ENCODE measurements at regions not wholly inside any gene's neighbourhood (a gene's known extent, or its start where the extent isn't known, plus 50 kb on each side); places are given as distances from the start of the nearest gene placed in this dataset.

DNA sequence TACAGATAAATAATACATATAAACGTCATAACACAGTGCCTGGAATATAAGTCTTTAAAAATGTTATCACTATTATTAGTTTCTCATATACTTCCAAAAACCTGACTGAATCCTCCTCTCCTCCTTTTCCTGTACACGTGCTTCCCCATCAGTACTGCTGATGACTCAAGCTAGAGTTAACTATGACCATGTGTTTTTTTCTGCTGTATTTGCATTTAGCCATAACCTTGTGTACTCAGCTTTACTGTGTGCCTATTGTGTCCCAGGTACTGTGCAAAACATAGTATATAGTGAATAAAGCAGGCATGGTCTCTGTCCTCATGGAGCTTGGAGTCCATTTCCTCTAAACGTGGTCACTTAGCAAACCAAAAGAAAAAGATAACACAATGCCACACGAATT lies 56.5 kb upstream of the ARHGAP32 start (continued):
- TF ChIP-seq MED8 (CRISPR knock-in tag; IDR thresholded peaks at IDR 0.05; ENCODE audit: insufficient replicate concordance) (no peak), PLRG1 (conservative IDR thresholded peaks at IDR 0.05) (no peak), ZNF230 (CRISPR knock-in tag; IDR thresholded peaks at IDR 0.05) (no peak), ZNF296 (CRISPR knock-in tag; conservative IDR thresholded peaks at IDR 0.05) (no peak), ZNF496 (CRISPR knock-in tag; IDR thresholded peaks at IDR 0.05; ENCODE audit: insufficient replicate concordance) (no peak), ZNF484 (CRISPR knock-in tag; IDR thresholded peaks at IDR 0.05; ENCODE audit: borderline replicate concordance, low read depth) (no peak), JARID2 (CRISPR knock-in tag; IDR thresholded peaks at IDR 0.05; ENCODE audit: insufficient replicate concordance) (no peak), ZFX (CRISPR knock-in tag; IDR thresholded peaks at IDR 0.05; ENCODE audit: low read depth) (no peak), U2AF1 (optimal IDR thresholded peaks at IDR 0.05; ENCODE audit: low read depth, low read length) (no peak), ARID2 (CRISPR knock-in tag; IDR thresholded peaks at IDR 0.05; ENCODE audit: borderline replicate concordance) (no peak), POLR2AphosphoS5 (IDR thresholded peaks at IDR 0.05; ENCODE audit: low read depth, low read length) (no peak)
- TF ChIP-seq, protein P1, sequence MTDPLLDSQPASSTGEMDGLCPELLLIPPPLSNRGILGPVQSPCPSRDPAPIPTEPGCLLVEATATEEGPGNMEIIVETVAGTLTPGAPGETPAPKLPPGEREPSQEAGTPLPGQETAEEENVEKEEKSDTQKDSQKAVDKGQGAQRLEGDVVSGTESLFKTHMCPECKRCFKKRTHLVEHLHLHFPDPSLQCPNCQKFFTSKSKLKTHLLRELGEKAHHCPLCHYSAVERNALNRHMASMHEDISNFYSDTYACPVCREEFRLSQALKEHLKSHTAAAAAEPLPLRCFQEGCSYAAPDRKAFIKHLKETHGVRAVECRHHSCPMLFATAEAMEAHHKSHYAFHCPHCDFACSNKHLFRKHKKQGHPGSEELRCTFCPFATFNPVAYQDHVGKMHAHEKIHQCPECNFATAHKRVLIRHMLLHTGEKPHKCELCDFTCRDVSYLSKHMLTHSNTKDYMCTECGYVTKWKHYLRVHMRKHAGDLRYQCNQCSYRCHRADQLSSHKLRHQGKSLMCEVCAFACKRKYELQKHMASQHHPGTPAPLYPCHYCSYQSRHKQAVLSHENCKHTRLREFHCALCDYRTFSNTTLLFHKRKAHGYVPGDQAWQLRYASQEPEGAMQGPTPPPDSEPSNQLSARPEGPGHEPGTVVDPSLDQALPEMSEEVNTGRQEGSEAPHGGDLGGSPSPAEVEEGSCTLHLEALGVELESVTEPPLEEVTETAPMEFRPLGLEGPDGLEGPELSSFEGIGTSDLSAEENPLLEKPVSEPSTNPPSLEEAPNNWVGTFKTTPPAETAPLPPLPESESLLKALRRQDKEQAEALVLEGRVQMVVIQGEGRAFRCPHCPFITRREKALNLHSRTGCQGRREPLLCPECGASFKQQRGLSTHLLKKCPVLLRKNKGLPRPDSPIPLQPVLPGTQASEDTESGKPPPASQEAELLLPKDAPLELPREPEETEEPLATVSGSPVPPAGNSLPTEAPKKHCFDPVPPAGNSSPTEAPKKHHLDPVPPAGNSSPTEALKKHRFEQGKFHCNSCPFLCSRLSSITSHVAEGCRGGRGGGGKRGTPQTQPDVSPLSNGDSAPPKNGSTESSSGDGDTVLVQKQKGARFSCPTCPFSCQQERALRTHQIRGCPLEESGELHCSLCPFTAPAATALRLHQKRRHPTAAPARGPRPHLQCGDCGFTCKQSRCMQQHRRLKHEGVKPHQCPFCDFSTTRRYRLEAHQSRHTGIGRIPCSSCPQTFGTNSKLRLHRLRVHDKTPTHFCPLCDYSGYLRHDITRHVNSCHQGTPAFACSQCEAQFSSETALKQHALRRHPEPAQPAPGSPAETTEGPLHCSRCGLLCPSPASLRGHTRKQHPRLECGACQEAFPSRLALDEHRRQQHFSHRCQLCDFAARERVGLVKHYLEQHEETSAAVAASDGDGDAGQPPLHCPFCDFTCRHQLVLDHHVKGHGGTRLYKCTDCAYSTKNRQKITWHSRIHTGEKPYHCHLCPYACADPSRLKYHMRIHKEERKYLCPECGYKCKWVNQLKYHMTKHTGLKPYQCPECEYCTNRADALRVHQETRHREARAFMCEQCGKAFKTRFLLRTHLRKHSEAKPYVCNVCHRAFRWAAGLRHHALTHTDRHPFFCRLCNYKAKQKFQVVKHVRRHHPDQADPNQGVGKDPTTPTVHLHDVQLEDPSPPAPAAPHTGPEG (CRISPR knock-in tag; IDR thresholded peaks at IDR 0.05), result no peak
- TF ChIP-seq, protein P2, sequence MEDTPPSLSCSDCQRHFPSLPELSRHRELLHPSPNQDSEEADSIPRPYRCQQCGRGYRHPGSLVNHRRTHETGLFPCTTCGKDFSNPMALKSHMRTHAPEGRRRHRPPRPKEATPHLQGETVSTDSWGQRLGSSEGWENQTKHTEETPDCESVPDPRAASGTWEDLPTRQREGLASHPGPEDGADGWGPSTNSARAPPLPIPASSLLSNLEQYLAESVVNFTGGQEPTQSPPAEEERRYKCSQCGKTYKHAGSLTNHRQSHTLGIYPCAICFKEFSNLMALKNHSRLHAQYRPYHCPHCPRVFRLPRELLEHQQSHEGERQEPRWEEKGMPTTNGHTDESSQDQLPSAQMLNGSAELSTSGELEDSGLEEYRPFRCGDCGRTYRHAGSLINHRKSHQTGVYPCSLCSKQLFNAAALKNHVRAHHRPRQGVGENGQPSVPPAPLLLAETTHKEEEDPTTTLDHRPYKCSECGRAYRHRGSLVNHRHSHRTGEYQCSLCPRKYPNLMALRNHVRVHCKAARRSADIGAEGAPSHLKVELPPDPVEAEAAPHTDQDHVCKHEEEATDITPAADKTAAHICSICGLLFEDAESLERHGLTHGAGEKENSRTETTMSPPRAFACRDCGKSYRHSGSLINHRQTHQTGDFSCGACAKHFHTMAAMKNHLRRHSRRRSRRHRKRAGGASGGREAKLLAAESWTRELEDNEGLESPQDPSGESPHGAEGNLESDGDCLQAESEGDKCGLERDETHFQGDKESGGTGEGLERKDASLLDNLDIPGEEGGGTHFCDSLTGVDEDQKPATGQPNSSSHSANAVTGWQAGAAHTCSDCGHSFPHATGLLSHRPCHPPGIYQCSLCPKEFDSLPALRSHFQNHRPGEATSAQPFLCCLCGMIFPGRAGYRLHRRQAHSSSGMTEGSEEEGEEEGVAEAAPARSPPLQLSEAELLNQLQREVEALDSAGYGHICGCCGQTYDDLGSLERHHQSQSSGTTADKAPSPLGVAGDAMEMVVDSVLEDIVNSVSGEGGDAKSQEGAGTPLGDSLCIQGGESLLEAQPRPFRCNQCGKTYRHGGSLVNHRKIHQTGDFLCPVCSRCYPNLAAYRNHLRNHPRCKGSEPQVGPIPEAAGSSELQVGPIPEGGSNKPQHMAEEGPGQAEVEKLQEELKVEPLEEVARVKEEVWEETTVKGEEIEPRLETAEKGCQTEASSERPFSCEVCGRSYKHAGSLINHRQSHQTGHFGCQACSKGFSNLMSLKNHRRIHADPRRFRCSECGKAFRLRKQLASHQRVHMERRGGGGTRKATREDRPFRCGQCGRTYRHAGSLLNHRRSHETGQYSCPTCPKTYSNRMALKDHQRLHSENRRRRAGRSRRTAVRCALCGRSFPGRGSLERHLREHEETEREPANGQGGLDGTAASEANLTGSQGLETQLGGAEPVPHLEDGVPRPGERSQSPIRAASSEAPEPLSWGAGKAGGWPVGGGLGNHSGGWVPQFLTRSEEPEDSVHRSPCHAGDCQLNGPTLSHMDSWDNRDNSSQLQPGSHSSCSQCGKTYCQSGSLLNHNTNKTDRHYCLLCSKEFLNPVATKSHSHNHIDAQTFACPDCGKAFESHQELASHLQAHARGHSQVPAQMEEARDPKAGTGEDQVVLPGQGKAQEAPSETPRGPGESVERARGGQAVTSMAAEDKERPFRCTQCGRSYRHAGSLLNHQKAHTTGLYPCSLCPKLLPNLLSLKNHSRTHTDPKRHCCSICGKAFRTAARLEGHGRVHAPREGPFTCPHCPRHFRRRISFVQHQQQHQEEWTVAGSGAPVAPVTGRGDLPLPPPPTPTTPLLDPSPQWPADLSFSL (CRISPR knock-in tag; IDR thresholded peaks at IDR 0.05), result no peak
- TF ChIP-seq, protein P3, sequence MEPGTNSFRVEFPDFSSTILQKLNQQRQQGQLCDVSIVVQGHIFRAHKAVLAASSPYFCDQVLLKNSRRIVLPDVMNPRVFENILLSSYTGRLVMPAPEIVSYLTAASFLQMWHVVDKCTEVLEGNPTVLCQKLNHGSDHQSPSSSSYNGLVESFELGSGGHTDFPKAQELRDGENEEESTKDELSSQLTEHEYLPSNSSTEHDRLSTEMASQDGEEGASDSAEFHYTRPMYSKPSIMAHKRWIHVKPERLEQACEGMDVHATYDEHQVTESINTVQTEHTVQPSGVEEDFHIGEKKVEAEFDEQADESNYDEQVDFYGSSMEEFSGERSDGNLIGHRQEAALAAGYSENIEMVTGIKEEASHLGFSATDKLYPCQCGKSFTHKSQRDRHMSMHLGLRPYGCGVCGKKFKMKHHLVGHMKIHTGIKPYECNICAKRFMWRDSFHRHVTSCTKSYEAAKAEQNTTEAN (CRISPR knock-in tag; conservative IDR thresholded peaks at IDR 0.05), result 0 out of 2 replicates have a peak, but pooled peaks have one; percentile 29
- TF ChIP-seq, protein P4, sequence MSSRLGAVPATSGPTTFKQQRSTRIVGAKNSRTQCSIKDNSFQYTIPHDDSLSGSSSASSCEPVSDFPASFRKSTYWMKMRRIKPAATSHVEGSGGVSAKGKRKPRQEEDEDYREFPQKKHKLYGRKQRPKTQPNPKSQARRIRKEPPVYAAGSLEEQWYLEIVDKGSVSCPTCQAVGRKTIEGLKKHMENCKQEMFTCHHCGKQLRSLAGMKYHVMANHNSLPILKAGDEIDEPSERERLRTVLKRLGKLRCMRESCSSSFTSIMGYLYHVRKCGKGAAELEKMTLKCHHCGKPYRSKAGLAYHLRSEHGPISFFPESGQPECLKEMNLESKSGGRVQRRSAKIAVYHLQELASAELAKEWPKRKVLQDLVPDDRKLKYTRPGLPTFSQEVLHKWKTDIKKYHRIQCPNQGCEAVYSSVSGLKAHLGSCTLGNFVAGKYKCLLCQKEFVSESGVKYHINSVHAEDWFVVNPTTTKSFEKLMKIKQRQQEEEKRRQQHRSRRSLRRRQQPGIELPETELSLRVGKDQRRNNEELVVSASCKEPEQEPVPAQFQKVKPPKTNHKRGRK (CRISPR knock-in tag; IDR thresholded peaks at IDR 0.05), result no peak

Measured in HepG2 (cell line).